WERI-Rb-1 (cell line): ENCODE measurements at regions not wholly inside any gene's neighbourhood (a gene's known extent, or its start where the extent isn't known, plus 50 kb on each side); places are given as distances from the start of the nearest gene placed in this dataset.

Experiments used
- DNase-seq: peaks from one replicate; pipeline ENCODE4 v3.0.0-alpha.2; 2020
- H3K27ac ChIP-seq: fragments of 250-450 bp; sonication (Bioruptor Pico); 2 replicates; pipeline ENCODE4 v1.5.1; 2020; ENCODE audit warnings: mild to moderate bottlenecking, moderate library complexity
- H3K27me3 ChIP-seq: fragments of 250-450 bp; sonication (Bioruptor Pico); 2 replicates; pipeline ENCODE4 v1.5.1; 2021; ENCODE audit warnings: mild to moderate bottlenecking, low read depth, moderate library complexity; ENCODE audit not compliant: insufficient read depth, severe bottlenecking
- H3K36me3 ChIP-seq: fragments of 250-450 bp; sonication (Bioruptor Pico); 2 replicates; pipeline ENCODE4 v1.5.1; 2020; ENCODE audit warnings: mild to moderate bottlenecking, moderate library complexity
- H3K4me3 ChIP-seq: 2 replicates; pipeline ENCODE4 v1.5.1; 2011; ENCODE audit warnings: low read depth, mild to moderate bottlenecking, control low read depth, low read length
- H3K9me3 ChIP-seq: fragments of 250-450 bp; sonication (Bioruptor Pico); 2 replicates; pipeline ENCODE4 v1.5.1; 2021; ENCODE audit warnings: mild to moderate bottlenecking, moderate library complexity; ENCODE audit not compliant: severe bottlenecking
- TF ChIP-seq, protein P1 (sequence below): IDR thresholded peaks from 2 replicates; pipeline ENCODE4 v1.5.1; 2011; ENCODE audit warnings: low read depth, mild to moderate bottlenecking, control low read depth, inconsistent platforms, low read length

DNA sequence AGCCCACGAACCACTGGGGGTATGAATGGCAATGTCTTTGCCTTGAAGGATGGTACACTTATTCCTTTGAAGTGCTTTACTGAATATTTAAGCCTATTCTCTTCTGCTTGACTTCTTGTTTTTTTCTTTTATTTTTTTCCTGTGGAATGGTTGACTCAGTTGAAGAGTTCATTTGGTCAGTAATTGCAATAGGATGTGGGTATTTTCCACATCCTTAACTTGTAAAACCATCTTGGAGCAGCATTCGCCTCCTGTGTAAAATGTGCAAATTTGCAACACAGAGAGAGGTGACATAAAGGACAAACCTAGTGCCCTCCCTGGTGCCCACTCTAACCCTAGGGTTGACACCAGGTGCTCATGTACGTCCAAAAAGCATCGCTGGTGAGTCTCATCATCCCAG, 347.0 kb downstream of the GATA3 start:
- Histone ChIP-seq H3K27me3 (no peaks in the 10 kb centered on the region), H3K9me3 (no peaks in the 10 kb centered on the region), H3K36me3 (no peaks in the 10 kb centered on the region), H3K27ac (no peak overlapping the region), H3K4me3 (no peak overlapping the region)
- TF ChIP-seq, protein P1, sequence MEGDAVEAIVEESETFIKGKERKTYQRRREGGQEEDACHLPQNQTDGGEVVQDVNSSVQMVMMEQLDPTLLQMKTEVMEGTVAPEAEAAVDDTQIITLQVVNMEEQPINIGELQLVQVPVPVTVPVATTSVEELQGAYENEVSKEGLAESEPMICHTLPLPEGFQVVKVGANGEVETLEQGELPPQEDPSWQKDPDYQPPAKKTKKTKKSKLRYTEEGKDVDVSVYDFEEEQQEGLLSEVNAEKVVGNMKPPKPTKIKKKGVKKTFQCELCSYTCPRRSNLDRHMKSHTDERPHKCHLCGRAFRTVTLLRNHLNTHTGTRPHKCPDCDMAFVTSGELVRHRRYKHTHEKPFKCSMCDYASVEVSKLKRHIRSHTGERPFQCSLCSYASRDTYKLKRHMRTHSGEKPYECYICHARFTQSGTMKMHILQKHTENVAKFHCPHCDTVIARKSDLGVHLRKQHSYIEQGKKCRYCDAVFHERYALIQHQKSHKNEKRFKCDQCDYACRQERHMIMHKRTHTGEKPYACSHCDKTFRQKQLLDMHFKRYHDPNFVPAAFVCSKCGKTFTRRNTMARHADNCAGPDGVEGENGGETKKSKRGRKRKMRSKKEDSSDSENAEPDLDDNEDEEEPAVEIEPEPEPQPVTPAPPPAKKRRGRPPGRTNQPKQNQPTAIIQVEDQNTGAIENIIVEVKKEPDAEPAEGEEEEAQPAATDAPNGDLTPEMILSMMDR, result no peak
- no peak for DNase-seq

DNA sequence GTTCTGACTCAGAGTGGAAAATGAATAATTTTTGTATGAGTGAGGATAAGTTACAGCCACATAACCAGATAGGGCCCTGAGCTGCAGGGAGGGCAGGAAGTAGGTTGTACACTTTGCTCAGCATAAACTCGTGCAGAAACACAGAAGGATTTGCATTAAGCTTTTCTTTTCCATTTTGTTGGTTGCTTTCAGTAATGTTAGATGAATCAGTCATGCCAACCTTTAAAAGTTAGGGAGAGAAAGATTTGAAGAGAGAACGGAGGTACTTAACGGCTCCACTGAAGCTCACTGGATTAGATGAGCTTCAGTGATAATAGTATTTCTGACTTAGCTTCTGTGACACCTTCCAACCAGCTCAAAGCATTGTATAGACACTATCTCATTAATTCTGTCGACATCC, 348.1 kb downstream of the GATA3 start:
- H3K27ac ChIP-seq, result no peak overlapping the region
- H3K9me3 ChIP-seq, result no peaks in the 10 kb centered on the region
- TF ChIP-seq, protein P1, result no peak
- H3K36me3 ChIP-seq, result no peaks in the 10 kb centered on the region
- no peak for DNase-seq
- no peaks in the 10 kb centered on the region for H3K27me3 ChIP-seq
- no peak overlapping the region for H3K4me3 ChIP-seq

DNA sequence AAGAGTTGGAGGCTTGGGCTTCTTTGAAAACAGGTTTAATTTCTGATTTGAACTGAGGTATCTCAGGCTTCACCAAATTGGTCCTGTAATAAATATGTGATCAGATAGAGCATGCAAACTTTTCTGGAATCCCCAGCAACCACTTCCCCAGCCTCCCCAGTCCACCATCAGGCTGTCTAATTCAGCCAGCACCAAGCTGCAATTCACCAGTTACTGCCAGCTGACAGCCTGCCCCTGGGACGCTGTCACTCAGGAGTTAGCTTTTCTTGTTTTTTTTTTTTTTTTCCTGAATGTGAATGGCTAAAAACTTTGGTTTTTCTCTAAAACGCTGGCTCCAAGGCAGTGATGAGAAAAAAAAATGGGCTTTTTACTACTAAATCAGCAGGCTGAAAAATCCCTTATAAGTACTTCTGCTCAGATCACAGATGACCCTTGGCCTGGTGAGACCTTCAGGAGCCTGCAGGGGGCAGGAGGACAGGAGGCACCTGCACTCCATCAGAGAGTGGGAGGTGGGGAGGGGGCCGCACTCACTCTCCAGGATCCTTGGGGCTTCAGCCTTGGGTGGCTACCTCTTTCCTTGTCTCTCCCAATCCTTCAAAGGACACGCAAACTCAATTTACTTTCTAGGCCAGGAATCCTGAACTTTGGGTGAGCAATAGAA, 349.4 kb downstream of the GATA3 start:
- Histone ChIP-seq H3K27ac (no peak overlapping the region), H3K4me3 (no peak overlapping the region), H3K9me3 (no peaks in the 10 kb centered on the region), H3K36me3 (no peaks in the 10 kb centered on the region), H3K27me3 (no peaks in the 10 kb centered on the region)
- TF ChIP-seq, protein P1, result no peak
- DNase-seq, result no peak

DNA sequence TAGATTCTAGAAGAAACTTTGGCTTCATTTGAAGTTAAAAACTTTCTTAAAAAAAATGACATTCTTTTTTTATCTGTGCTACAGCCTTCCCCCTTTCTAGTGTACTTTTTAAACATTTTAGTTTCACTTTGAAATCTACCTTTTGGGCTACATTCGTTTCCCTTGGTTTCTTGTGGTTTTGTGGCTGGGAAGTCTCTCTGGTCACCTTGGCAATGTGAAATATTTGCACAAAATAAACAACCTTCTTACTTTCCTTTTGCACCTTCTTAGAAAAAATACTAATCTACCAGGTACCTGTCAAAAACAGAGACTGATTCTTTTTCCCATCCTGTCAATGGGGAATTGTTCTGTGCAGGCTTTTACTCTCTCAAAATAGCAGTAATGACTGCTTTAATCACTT, 350.2 kb downstream of the GATA3 start:
- no peak overlapping the region for H3K27ac ChIP-seq
- no peaks in the 10 kb centered on the region for H3K27me3 ChIP-seq
- H3K9me3 ChIP-seq, result no peaks in the 10 kb centered on the region
- no peaks in the 10 kb centered on the region for H3K36me3 ChIP-seq
- DNase-seq, result no peak
- TF ChIP-seq, protein P1, result no peak
- H3K4me3 ChIP-seq, result no peak overlapping the region

DNA sequence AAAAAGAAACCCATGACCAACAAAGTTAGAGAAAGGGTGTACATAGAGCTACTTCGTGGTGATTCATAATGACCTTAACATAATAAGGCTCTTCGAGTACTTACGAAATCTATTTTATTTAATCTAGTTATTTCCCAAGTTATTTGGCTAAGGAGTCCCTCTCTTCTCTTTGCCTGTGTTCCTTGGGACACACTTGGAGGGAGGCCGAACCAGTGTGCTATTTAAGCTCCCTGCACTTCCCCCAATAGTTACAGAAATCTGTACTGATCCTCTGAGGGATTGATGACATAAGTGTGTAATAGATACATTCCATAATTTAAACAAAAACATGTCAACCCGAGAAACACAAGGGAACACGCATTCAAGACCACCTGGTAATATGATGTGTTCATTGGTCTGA, 351.1 kb downstream of the GATA3 start:
- Histone ChIP-seq H3K27ac (no peak overlapping the region), H3K27me3 (no peaks in the 10 kb centered on the region), H3K36me3 (no peaks in the 10 kb centered on the region), H3K9me3 (no peaks in the 10 kb centered on the region), H3K4me3 (no peak overlapping the region)
- TF ChIP-seq, protein P1, result no peak
- DNase-seq, result no peak

DNA sequence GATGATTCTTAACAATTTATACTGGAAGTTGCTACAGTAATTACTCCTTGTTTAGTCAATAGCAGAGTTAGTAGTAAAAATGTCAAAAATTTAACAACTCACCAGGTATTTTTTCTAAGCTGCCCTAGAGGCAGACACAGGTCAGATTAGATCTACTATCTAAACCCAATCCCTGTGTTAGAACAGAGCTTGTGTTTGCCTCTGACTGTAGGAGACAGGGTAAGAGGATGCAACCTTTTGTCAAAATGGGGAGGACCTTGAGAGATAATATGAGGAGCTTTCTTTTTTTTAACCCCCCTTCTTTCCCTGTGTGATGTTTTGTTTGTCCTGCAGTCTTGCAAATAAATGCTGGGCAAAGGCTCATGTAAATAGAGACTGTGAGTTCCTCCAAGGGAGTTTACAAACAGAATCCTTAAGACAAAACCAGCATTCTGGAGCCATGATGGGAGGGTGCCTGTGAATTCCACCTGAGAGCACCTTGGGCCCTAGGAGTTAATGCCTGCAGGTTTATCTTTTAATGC, 353.1 kb downstream of the GATA3 start:
- TF ChIP-seq, protein P1, result no peak
- H3K4me3 ChIP-seq, result no peak overlapping the region
- no peak for DNase-seq
- no peaks in the 10 kb centered on the region for H3K36me3 ChIP-seq
- no peaks in the 10 kb centered on the region for H3K27me3 ChIP-seq
- no peak overlapping the region for H3K27ac ChIP-seq
- H3K9me3 ChIP-seq, result no peaks in the 10 kb centered on the region
